CD4-positive, alpha-beta T cell treated with Interleukin-17A for 4 hours (primary cell): ENCODE measurements at regions not wholly inside any gene's neighbourhood (a gene's known extent, or its start where the extent isn't known, plus 50 kb on each side); places are given as distances from the start of the nearest gene placed in this dataset.
"Not testable (repeated sequence)": the region's sequence is repeated elsewhere in the genome, so short reads cannot be mapped to it uniquely, and the experiment has no call there.

Experiments used
- DNase-seq: peaks from one replicate; pipeline ENCODE4 v3.0.0-alpha.2; 2020; ENCODE audit warnings: mixed read lengths

GRCh38 chr6:102812242-102812641 lies 1418.7 kb downstream of the GRIK2 start:
- no peak for DNase-seq

- DNase-seq, result not testable (repeated sequence)
These were observed 1415.5 kb downstream of the GRIK2 start for GRCh38 chr6:102808944-102809505.

- DNase-seq, result no peak
These were observed 1405.5 kb downstream of the GRIK2 start for GRCh38 chr6:102799051-102799450.

GRCh38 chr6:102798636-102799035 lies 1405.1 kb downstream of the GRIK2 start:
- DNase-seq, result no peak

GRCh38 chr6:102793752-102794151 lies 1400.2 kb downstream of the GRIK2 start:
- DNase-seq, result no peak

GRCh38 chr6:102774326-102774725 lies 1380.8 kb downstream of the GRIK2 start:
- DNase-seq, result no peak

GRCh38 chr6:102773636-102774035 lies 1380.1 kb downstream of the GRIK2 start:
- no peak for DNase-seq

- DNase-seq, result no peak
These were observed 1373.5 kb downstream of the GRIK2 start for GRCh38 chr6:102766963-102767362.

GRCh38 chr6:102764317-102764716 lies 1370.8 kb downstream of the GRIK2 start:
- DNase-seq, result no peak

- no peak for DNase-seq
These were observed 1370.4 kb downstream of the GRIK2 start for GRCh38 chr6:102763891-102764290.

- DNase-seq, result no peak
These were observed 1368.4 kb downstream of the GRIK2 start for GRCh38 chr6:102761872-102762271.

GRCh38 chr6:102759415-102759814 lies 1365.9 kb downstream of the GRIK2 start:
- no peak for DNase-seq

- not testable (repeated sequence) for DNase-seq
These were observed 1365.0 kb downstream of the GRIK2 start for GRCh38 chr6:102758536-102758935.

- DNase-seq, result no peak
These were observed 1355.9 kb downstream of the GRIK2 start for GRCh38 chr6:102749210-102749971.

- DNase-seq, result no peak
These were observed 1353.4 kb downstream of the GRIK2 start for GRCh38 chr6:102746941-102747340.

- DNase-seq, result no peak
These were observed 1349.3 kb downstream of the GRIK2 start for GRCh38 chr6:102742754-102743356.

- DNase-seq, result no peak
These were observed 1348.5 kb downstream of the GRIK2 start for GRCh38 chr6:102742028-102742427.

- DNase-seq, result no peak
These were observed 1343.4 kb downstream of the GRIK2 start for GRCh38 chr6:102736941-102737368.

GRCh38 chr6:102732898-102733297 lies 1339.4 kb downstream of the GRIK2 start:
- no peak for DNase-seq

- not testable (repeated sequence) for DNase-seq
These were observed 1328.6 kb downstream of the GRIK2 start for GRCh38 chr6:102722086-102722485.

- no peak for DNase-seq
These were observed 1324.4 kb downstream of the GRIK2 start for GRCh38 chr6:102717737-102718456.

GRCh38 chr6:102717252-102717651 lies 1323.7 kb downstream of the GRIK2 start:
- no peak for DNase-seq

- DNase-seq, result no peak
These were observed 1307.5 kb downstream of the GRIK2 start for GRCh38 chr6:102701019-102701418.

- no peak for DNase-seq
These were observed 1293.0 kb downstream of the GRIK2 start for GRCh38 chr6:102686461-102686860.
